SK-N-SH (cell line): ENCODE measurements at regions not wholly inside any gene's neighbourhood (a gene's known extent, or its start where the extent isn't known, plus 50 kb on each side); places are given as distances from the start of the nearest gene placed in this dataset.

ENCODE experiments used
- CTCF ChIA-PET: fragments of 300-600, 350-600 bp; formaldehyde crosslinking; extraction: SDS; loops from one replicate; lab custom pipeline; 2021; lab: Yijun Ruan, JAX
- POLR2A ChIA-PET: fragments of 350-600 bp; sonication (Branson Sonifier 250); formaldehyde crosslinking; extraction: SDS; loops from one replicate; lab custom pipeline; 2020; ENCODE audit warnings: antibody characterized with exemption, inconsistent platforms; lab: Yijun Ruan, JAX
- DNase-seq: peaks from one replicate; pipeline ENCODE4 v3.0.0; 2012
- H2AFZ ChIP-seq: fragments of 200-600 bp; sonication (generic); 2 replicates; pipeline ENCODE4 v1.8.1; 2016; ENCODE audit warnings: antibody characterized with exemption, mild to moderate bottlenecking, low read depth
- H3F3A ChIP-seq: fragments of 200-600 bp; sonication (generic); replicated peaks from 2 replicates; pipeline ENCODE3; 2016; ENCODE audit warnings: antibody characterized with exemption, mild to moderate bottlenecking; ENCODE audit not compliant: insufficient read depth
- H3K27ac ChIP-seq, 2 experiments: fragments of 200-500 bp in 1 of 2; fragments of 200-600 bp in 1 of 2; sonication (Bioruptor generic) in 1 of 2; sonication (generic), shearing (Covaris generic) in 1 of 2; 2 replicates each; pipeline versions ENCODE4 v1.5.1 to v1.6.1; 2014 to 2016; ENCODE audit warnings: low read depth in 2 of 2, inconsistent platforms in 1 of 2, low read length in 1 of 2, mild to moderate bottlenecking in 1 of 2, mixed read lengths in 1 of 2
- H3K27me3 ChIP-seq: fragments of 200-600 bp; sonication (generic), shearing (Covaris generic); 2 replicates; pipeline ENCODE4 v1.6.1; 2016; ENCODE audit warnings: mixed run types; ENCODE audit not compliant: insufficient read depth
- H3K36me3 ChIP-seq, 2 experiments: fragments of 200-500 bp in 1 of 2; fragments of 200-600 bp in 1 of 2; sonication (Bioruptor generic) in 1 of 2; sonication (generic) in 1 of 2; replicated peaks in 1 of 2; 2 replicates each; pipeline versions ENCODE3 to v1.5.1; 2014 to 2016; ENCODE audit warnings: low read length in 1 of 2, mild to moderate bottlenecking in 1 of 2; ENCODE audit not compliant: insufficient read depth in 2 of 2, control insufficient read depth in 1 of 2
- H3K4me1 ChIP-seq, 2 experiments: fragments of 200-500 bp in 1 of 2; fragments of 200-600 bp in 1 of 2; sonication (Bioruptor generic) in 1 of 2; sonication (generic), shearing (Covaris generic) in 1 of 2; 2 replicates each; pipeline versions ENCODE4 v1.5.1 to v1.6.1; 2014 to 2016; ENCODE audit warnings: low read depth in 1 of 2, low read length in 1 of 2, mixed run types in 1 of 2; ENCODE audit not compliant: insufficient read depth in 2 of 2, control insufficient read depth in 1 of 2
- H3K4me2 ChIP-seq: fragments of 200-600 bp; sonication (generic), shearing (Covaris generic); 2 replicates; pipeline ENCODE4 v1.6.1; 2017; ENCODE audit warnings: mixed run types
- H3K4me3 ChIP-seq, 2 experiments: fragments of 200-500 bp in 1 of 2; fragments of 200-600 bp in 1 of 2; sonication (Bioruptor generic) in 1 of 2; sonication (generic), shearing (Covaris generic) in 1 of 2; 2 replicates each; pipeline versions ENCODE4 v1.5.1 to v1.8.1; 2014 to 2016; ENCODE audit warnings: low read depth in 2 of 2, inconsistent platforms in 1 of 2, low read length in 1 of 2, mild to moderate bottlenecking in 1 of 2, mixed read lengths in 1 of 2, moderate library complexity in 1 of 2
- H3K79me2 ChIP-seq: fragments of 200-600 bp; sonication (generic); 2 replicates; pipeline ENCODE4 v1.8.1; 2017; ENCODE audit warnings: mild to moderate bottlenecking; ENCODE audit not compliant: insufficient read depth
- H3K9ac ChIP-seq: fragments of 200-600 bp; sonication (generic); 2 replicates; pipeline ENCODE4 v1.6.1; 2017; ENCODE audit warnings: mixed run types
- H3K9me2 ChIP-seq: fragments of 200-600 bp; sonication (generic); 2 replicates; pipeline ENCODE4 v1.6.1; 2017; ENCODE audit warnings: mixed run types
- H3K9me3 ChIP-seq: fragments of 200-600 bp; sonication (generic); 2 replicates; pipeline ENCODE4 v1.6.1; 2017; ENCODE audit warnings: mixed run types, mild to moderate bottlenecking, moderate library complexity
- H4K20me1 ChIP-seq: fragments of 200-600 bp; sonication (generic); 2 replicates; pipeline ENCODE4 v1.6.1; 2017; ENCODE audit warnings: mild to moderate bottlenecking, mixed run types; ENCODE audit not compliant: insufficient read depth
- EZH2phosphoT487 ChIP-seq: fragments of 200-600 bp; sonication (generic); IDR thresholded peaks from 2 replicates; pipeline ENCODE4 v1.6.1; 2017; ENCODE audit warnings: low read depth, mixed run types, mild to moderate bottlenecking, antibody characterized with exemption, moderate library complexity, borderline replicate concordance
- FOSL2 ChIP-seq: IDR thresholded peaks from 2 replicates; pipeline ENCODE4 v1.4.0; 2012; ENCODE audit warnings: low read depth, mild to moderate bottlenecking, moderate library complexity, borderline replicate concordance
- FOXJ3 ChIP-seq: sonication (generic); formaldehyde crosslinking; IDR thresholded peaks from 2 replicates; pipeline ENCODE4 v1.5.1; 2020; ENCODE audit warnings: mild to moderate bottlenecking, missing genetic modification reagents
- GATA2 ChIP-seq: sonication (generic); formaldehyde crosslinking; IDR thresholded peaks from 2 replicates; pipeline ENCODE4 v1.5.0; 2020; ENCODE audit warnings: mild to moderate bottlenecking, missing genetic modification reagents
- MXI1 ChIP-seq: IDR thresholded peaks from 2 replicates; pipeline ENCODE4 v1.6.1; 2012; ENCODE audit warnings: mild to moderate bottlenecking, low read depth, low read length, improper control_type of control experiment
- TAF1 ChIP-seq: IDR thresholded peaks from 2 replicates; pipeline ENCODE4 v1.6.1; 2012; ENCODE audit warnings: low read depth, mild to moderate bottlenecking, low read length, moderate library complexity, borderline replicate concordance
- TCF12 ChIP-seq: IDR thresholded peaks from 2 replicates; pipeline ENCODE4 v1.4.0; 2012
- WGBS: methylation state at CpG from one replicate; pipeline ENCODE4 v1.1.6; 2017; ENCODE audit warnings: low lambda C conversion rate; 5-methylcytosine and 5-hydroxymethylcytosine counted together
- TF ChIP-seq, protein P1 (sequence below): IDR thresholded peaks from 2 replicates; pipeline ENCODE4; 2012

DNA sequence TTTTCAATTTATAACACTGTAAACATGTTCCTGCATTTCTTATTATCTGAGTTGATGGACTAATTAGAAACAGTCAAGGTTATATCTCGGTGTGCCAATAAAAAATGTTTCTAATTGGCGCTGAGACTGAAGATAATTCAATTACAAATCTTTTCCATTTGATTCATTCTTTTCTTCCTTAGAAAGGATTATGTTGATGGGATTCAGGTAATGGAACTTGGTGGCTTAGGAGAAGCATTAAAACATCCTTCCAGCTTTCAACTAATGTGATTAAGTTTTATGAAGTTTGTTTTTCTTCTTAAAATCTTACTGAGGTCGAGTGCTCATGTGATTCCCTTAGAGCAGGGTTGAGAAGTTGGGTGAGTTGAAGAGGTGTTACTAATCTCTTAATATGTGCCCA is 1015.3 kb downstream of the NR2F1-AS1 start (continued):
- no peak for TF ChIP-seq MXI1

DNA sequence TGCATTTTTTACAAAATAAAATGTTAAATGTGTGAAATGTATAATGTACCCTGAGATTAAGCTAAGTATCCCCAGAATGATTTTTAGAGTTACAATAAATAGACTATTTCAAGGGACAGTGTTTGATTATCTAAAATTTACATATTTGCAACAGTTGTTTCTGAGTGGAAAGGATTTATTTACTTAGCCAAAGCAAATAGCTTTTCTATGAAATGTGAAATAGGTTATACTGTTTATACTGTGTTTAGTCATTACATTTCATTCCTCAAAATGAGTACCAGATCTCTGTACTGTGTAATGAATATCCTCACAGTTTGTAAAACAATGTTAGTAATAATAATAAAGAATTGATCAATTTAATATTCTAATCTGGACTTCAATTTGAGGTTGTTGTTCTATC is 1019.0 kb downstream of the NR2F1-AS1 start:
- H3K9ac ChIP-seq: no peak overlapping the region
- no peak overlapping the region for H3K4me3 ChIP-seq
- POLR2A ChIA-PET: no interaction called here
- H3K27me3 ChIP-seq: no peaks in the 10 kb centered on the region
- peak overlapping the region in 1 of 2 experiments; percentile 58; a peak in 2 of 4 replicates for H3K27ac ChIP-seq
- H2AFZ ChIP-seq: 0 out of 2 replicates have a peak overlapping the region, but pooled peaks have one; percentile 3
- no peaks in the 10 kb centered on the region for H3K9me2 ChIP-seq
- H4K20me1 ChIP-seq: no peaks in the 10 kb centered on the region
- H3K4me2 ChIP-seq: peak overlapping the region; percentile 27; the same call in 1 of the 2 replicates
- DNase-seq: no peak
- H3K36me3 ChIP-seq: no peaks in the 10 kb centered on the region
- CTCF ChIA-PET: no interaction called here
- H3K79me2 ChIP-seq: no peaks in the 10 kb centered on the region
- H3F3A ChIP-seq: peaks cover 16% of the 10 kb centered on the region
- TF ChIP-seq TCF12 (no peak), FOXJ3 (CRISPR knock-in tag) (no peak), GATA2 (CRISPR knock-in tag) (no peak), TAF1 (no peak)
- H3K9me3 ChIP-seq: no peaks in the 10 kb centered on the region
- peaks cover 0 to 27% of the 10 kb centered on the region in 2 experiments; a peak in 2 of 4 replicates for H3K4me1 ChIP-seq

DNA sequence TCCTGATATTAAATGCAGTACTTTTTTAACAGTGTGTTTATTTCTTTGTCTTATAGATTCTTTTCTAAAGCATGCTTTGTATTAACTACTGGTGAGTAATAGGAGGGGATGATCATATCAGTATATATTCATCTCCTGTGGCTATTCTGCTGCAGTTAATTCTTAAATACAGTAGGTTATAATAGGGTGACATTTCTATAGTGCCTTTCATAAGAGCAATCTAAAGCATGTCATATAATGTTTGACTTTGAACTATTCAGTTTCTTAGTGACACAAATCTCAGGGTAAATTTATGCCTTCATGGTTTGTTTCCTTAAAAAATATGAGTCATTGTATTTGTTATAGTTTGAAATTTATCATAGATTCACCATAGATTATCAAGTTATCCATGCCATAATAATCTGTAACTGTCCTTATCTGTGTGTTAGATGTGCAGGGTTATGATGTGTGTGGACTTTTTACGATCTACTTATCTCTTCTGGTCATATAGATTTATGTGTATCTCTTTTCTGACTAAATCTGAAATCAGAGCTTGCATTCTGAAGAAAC is 1019.5 kb downstream of the NR2F1-AS1 start:
- ChIA-PET POLR2A (no interaction called here), CTCF (interaction anchor here (1.1 kb wide), 1 partner anchor 36 kb away, joined by 3 read pairs; no protein-coding TSS in a partner anchor)
- peak overlapping the region; percentile 12; the same call in 1 of the 2 replicates for H2AFZ ChIP-seq
- H3K79me2 ChIP-seq: no peaks in the 10 kb centered on the region
- peaks cover 0 to 27% of the 10 kb centered on the region in 2 experiments; a peak in 2 of 4 replicates for H3K4me1 ChIP-seq
- no peaks in the 10 kb centered on the region for H3K9me2 ChIP-seq
- peaks cover 16% of the 10 kb centered on the region for H3F3A ChIP-seq
- peak overlapping the region in 1 of 2 experiments; percentile 58; a peak in 2 of 4 replicates for H3K27ac ChIP-seq
- 0 out of 2 replicates have a peak, but pooled peaks have one; percentile 22 for TF ChIP-seq FOSL2
- no peak for TF ChIP-seq EZH2phosphoT487
- TF ChIP-seq, protein P1, sequence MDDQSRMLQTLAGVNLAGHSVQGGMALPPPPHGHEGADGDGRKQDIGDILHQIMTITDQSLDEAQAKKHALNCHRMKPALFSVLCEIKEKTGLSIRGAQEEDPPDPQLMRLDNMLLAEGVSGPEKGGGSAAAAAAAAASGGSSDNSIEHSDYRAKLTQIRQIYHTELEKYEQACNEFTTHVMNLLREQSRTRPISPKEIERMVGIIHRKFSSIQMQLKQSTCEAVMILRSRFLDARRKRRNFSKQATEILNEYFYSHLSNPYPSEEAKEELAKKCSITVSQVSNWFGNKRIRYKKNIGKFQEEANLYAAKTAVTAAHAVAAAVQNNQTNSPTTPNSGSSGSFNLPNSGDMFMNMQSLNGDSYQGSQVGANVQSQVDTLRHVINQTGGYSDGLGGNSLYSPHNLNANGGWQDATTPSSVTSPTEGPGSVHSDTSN: peak; percentile 47; the same call in 1 of the 2 replicates
- TF ChIP-seq TCF12: peak; percentile 44; the same call in 1 of the 2 replicates
- H3K9me3 ChIP-seq: no peaks in the 10 kb centered on the region
- no peak overlapping the region for H3K4me3 ChIP-seq
- no peak for DNase-seq
- no peaks in the 10 kb centered on the region for H4K20me1 ChIP-seq
- 7% methylated on average over 1 of the region's 1 CpG for WGBS
- H3K36me3 ChIP-seq: no peaks in the 10 kb centered on the region
- no peaks in the 10 kb centered on the region for H3K27me3 ChIP-seq
- H3K9ac ChIP-seq: no peak overlapping the region
- H3K4me2 ChIP-seq: peak overlapping the region; percentile 27; the same call in 1 of the 2 replicates
